Activated CD4-positive, alpha-beta T cell treated with anti-CD3 and anti-CD28 coated beads, Interleukin-2, amount 50 U/mL, for 24 hours (primary cell): ENCODE measurements at regions not wholly inside any gene's neighbourhood (a gene's known extent, or its start where the extent isn't known, plus 50 kb on each side); places are given as distances from the start of the nearest gene placed in this dataset.

Experiments used
- DNase-seq, 2 donors: peaks; one replicate each; pipeline ENCODE4 v3.0.0-alpha.2; 2020; ENCODE audit warnings: low read depth in 1 of 2, low spot score in 1 of 2

DNA sequence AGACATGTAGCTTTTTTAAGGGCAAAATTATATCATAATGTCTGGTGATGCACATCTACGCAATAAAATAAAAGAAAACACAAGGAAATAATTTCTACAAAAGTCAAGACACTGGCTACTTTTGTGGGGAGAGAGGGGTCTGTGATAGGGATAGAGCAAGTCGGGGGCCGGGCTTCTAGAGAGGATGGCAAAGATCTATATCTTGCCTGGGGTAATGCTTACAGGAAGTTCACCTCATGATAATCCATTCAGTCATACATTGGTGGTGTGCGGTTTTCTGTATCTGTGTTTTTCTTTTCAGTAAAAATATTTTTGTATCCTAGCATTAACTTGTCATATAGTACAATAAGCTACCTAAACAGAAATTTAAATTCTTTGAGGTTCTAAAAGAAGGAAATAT is 178.8 kb downstream of the ARRDC4 start:
- no peak for DNase-seq

DNA sequence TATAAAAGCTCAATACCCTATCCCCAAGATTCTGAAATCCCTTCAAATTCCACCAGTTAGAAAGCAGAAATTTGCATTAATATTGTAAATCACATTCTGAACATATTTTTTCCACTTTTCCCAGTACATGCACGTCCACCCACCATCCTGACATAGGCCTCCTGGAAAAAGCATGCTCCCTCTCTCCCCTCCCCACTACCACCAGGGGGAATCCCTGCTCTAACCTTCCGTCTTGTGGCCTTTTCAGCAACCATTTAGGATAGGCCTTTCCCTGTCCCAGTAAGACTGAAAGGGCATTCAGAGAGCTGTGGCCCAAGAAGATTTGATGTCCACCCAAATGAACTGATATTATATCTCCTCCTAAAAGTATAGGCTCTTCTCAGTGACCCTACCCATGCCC is 182.1 kb downstream of the ARRDC4 start:
- DNase-seq = no peak

DNA sequence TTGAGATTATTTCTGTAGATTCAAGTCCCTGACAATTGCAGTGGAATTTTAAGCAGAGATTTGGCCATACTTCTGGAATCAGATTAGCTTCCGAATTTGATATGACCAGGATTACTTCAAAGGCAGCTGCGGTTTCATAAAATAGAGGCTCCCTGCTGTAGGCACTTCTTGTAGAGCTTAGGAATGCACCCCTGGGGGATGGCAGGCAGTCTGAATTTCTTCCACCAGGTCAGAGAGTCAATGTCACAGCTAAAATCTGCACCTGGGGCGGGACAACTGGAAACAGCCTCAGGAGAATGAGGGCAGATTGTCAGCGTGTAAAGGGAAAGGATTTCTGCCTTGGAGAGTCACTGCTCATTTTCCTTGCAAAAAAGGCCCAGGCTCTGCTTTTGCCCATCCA is 182.6 kb downstream of the ARRDC4 start:
- DNase-seq = no peak

DNA sequence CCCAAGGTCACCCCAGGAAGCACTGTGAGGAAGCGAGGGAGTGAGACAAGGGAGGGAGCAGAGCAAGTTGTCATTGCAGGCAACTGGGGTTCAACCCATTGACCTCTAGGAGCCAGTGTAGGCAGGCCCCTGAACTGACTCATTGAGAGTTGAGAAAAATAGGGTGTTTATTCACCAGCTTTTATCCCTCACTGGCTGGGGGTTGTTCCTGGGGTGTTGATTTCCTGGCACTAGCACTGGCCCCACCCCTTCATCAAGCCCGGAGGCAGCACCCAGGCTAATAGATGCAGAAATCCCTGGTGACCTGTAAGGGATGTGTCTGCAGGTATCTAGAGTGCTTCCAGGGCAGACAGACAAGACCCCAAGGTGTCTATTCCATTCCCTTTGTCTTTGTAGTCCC is 183.9 kb downstream of the ARRDC4 start:
- DNase-seq = no peak

DNA sequence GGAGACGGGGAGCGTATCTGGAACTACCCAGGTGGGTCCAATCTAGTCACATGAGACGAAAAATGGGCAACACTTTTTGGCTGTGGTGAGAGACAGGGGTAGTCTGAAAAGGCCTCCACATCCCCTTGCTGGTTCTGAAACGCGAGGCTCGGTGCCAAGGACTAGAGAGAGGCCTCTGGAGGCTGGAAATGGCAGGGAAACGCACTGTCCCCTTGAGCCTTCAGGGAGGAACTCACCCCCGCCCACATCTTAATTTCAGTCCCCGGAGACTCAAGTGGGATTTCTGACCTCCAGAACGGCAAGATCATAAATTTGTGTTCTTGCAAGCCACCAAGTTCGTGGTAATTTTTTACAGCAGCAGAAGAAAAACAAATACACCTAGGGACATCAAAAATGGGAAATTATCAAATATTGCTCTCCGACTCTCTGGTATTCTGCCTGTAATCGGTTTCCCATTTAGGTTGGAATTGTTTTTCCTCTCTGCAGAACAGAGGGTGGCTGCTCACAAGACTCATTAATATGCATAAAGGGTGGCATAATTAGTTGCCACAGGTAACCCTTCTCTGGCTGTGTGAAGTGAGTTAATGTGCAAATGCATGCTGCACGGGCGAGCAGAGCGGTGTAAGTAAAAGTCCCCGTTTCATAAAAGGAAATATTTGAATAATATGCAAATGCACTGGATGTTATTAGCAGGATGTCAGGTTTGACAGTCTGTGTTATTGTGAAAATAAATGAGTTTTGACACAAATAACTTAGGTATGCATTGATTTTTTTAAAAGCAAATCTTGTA is 185.7 kb downstream of the ARRDC4 start:
- no peak for DNase-seq

DNA sequence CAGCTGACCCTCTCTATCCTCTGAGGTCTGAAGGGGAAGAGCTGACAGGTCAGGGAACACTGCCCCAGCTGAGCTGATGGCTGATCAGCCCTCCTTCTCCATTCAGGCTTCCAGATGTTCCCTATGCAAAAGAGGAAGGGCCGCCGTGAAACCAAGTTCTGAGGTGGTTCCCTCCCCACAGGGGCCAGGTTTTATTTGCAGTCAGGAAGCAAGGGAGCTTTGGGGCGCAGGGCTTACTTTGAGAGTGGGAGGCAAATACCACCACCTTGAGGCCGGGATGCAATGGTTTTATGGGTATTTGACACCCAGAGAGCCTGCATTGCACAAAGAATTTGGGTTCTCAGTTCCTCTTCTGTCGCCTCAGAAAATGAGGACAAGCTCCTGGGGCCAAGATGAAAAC is 186.9 kb downstream of the ARRDC4 start:
- no peak for DNase-seq

DNA sequence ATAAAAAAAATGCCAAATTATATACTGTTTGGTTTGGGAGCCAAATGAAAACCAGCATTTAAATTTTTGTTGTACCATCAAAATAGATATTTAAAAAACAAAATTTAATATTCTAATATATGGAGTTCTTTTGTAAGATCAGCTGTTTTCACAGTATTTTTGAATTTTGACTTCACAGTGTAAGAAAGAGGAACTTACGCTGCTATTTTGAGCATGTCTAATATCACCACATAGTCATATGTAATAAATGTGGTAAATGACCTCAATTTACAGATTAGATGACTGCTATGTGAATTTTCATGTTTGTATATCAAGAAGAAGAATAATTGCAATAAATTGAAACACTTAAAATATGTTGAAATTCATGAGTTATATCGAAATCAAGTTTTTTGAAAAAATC is 189.6 kb downstream of the ARRDC4 start:
- no peak for DNase-seq

DNA sequence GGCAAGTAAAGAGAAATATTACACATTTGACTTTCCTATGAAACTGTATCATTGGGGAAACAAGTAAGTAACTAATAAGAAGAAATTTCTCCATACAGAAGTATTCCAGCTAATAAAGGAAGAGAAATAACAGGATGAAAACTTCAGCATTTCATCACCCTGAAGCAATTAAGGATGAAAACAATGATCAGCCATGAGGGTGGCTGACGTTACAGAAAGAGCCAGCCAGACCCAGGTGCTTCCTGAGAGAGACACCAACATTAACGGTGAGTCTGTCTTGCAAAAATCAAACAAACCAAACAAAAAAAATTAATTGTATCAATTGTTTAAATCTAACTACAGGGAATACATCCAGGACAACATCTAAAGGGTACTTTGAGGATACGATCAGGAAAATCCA is 190.0 kb downstream of the ARRDC4 start:
- DNase-seq = no peak

DNA sequence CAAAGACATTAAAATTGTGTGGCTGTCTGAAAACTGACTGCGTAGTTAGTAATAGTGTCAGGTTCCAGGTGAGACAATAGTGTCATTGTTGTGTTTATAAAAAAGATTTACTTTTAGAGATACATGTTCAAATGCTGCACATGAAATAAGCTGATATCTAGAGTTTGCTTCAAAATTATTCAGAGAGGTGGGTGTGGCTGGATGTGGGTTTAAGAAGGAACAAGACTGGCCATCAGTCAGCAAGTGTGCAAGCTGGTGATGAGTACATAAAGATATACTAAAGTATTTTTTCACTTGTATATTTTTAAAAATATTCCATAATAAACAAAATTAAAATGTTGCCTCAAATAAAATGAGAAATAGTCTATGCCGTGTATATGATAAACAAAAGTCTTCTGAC is 190.6 kb downstream of the ARRDC4 start:
- no peak for DNase-seq

DNA sequence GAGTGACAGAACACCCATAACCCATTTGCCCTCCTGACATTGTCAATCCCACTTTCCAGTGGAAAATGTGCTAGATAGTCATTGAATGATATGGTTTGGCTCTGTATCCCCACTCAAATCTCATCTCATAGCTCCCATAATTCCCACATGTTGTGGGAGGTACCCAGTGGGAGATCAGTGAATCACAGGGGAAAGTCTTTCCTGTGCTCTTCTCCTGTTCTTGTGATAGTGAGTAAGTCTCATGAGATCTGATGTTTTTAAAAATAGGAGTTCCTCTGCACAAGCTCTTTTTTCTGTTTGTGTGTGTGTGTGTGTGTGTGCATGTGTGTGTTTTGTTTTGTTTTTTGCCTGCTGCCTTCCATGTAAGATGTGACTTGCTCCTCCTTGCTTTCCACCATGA is 191.7 kb downstream of the ARRDC4 start:
- DNase-seq = no peak

DNA sequence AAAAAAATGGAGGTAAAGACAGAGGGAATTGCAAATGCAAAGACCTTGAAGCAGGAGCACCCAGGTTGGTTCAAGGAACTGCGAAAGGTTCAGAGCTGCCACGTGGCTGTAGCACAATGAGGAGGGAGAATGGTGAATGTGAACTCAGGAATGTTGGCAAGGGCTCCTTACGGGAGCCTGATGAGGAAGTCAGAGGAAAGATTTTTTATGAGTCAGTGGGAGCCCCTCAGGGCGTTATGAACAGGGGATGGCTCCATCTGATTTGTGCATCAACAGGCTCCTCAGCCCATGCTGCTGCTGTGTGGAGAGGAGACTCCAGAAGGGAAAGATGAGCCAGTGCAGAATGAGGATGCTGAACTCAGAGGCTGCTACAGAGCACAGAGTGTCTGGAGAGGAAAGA is 194.4 kb downstream of the ARRDC4 start:
- no peak for DNase-seq

DNA sequence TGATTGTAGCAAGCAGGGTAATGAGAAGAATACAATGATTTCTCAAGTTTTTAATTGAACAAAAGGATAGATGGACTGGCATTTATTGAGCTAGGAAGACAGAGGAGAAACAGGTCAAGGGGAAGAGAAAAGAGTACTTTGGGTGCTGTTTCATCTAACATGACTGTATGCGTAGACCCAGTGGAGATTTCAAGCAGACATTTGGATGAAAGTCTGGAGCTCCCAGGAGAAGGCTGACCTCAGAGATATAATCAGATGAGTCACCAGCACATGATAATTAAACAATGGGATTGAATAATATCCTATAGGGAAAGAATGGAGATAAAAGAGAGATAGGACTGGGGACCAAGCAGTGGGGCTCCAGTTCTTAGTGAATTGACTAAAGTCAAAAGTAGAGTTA is 194.9 kb downstream of the ARRDC4 start:
- DNase-seq = no peak

DNA sequence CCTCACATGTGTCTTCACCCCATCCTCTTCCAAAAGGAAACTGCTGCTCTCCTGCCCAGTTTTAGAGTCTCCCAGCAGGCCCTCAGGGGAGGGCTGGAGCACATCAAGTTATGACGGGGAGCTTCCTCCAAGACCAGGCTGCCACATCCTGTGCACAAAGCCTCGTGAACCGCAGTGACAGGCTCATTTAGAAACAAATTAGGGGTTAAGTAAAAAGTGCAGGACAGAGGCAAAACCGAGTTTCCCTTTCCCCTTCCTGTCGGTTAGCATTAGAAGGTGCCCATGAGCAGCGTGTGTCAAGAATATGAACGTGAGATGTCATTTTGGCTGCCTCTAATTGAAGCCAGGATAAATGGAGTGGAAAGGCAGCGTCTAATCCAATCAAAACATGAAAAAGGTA is 199.7 kb downstream of the ARRDC4 start:
- peak in 1 of 2 donors; percentile 8 for DNase-seq

DNA sequence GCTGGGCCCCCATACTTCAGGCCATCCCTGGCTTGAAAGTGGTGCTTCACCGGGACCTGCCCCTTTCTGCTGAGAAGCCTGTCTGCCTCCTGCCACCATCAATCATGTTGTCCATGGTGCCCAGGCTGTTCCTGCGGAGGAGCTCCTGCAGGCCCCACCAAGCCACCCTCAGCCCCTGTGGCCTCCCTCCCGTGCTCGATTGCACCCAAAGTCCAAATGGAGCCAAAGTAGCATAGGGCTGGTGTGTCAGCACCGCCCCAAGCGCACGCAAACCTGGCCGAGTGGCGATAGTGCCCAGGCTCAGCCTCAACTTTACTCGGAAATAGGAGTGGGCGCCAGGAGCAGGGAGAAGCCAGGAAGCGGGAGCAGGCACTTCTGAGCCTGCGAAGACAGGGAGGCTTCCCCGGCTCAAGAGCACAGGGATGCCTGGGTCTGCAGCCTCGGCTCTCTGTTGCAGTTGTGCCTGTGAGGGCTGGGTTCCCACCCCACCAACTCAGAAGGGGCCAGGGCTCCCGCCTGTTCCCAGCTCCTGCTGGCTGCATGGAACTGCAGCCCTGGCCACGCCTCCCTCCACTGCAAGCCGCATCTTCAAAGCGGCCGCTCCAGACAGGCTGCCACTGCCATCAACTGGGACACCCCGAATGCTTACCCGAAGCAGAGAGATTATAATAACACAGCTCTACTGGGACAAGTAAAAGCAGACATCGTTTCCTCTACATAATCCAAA is 203.0 kb downstream of the ARRDC4 start:
- DNase-seq = no peak

DNA sequence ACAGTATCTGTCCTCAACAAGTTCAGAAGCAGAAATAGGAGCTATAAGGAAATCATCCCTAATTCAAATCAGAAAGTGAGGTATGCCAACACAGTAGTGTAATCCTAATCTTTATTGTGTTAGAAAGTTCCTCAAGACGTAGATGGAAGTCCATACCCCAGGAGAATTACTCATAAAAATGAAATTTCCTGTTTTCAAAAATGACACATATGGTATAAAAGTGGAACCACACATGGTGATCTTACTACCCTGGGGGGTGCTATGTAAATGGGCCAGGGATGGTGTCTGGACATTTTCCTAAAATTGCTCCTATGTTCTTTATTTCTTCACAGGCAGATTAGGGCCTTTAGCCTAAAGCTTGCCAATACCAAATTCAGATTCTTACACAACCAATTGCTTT is 204.1 kb downstream of the ARRDC4 start:
- DNase-seq = no peak

DNA sequence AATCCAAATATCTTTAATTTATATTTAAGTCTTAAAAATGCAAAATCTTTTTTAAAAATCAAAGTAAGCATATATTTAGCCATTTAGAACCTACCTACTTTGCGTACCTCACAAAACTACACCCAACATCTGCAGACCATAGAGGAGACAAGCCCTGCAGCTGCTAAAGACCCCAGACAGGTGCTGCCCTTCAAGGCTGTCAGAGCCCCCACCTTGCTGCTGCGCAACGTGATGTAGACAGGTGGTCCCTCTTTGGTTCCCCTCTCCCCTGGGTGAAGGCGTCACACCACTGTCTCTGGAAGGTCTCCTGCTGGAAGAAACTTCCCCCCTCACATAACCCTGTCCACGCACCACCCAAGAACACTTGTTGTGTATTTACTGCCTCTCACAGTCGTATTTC is 204.5 kb downstream of the ARRDC4 start:
- DNase-seq = no peak

DNA sequence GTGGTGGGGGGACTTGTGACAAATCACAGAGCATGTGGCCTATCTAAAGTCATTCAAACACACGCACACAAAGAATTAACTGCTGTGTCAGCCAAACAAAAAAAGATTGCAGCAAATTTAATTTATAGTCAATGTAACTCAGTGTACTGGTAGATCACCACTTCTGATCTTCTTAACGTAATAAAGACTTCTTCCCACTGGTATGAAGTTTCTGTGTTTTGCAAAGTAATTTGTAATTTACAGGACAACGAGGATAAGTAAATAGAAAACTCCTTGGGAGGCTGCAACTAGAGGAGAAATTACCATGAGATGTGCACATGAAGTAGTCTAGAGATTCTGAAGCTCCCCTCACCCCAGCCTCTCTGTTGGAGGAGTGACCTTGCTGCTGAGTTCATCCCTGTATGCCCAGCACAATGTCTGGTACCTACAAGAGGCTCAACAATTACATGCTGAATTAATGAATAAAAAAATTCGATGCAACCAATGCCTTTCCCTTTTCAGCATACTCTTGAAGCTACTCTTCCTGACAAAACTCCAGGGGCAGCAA is 207.3 kb downstream of the ARRDC4 start:
- no peak for DNase-seq

DNA sequence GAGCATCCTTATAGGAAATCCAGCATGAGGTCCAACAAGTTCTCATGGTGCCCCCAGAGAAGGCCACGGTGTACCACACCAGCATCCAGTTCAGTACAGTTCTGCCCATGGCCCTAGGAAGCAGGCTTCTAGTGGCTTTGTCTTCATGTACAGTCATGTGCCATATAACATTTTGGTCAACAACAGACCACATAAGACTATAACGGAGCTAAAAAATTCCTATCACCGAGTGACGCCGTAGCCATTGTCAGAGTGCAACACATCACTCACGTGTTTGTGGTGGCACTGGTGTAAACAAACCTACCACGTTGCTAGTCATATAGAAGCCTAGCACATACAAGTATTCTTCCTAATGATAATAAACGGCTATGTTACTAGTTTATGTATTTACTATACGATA is 209.0 kb downstream of the ARRDC4 start:
- no peak for DNase-seq

DNA sequence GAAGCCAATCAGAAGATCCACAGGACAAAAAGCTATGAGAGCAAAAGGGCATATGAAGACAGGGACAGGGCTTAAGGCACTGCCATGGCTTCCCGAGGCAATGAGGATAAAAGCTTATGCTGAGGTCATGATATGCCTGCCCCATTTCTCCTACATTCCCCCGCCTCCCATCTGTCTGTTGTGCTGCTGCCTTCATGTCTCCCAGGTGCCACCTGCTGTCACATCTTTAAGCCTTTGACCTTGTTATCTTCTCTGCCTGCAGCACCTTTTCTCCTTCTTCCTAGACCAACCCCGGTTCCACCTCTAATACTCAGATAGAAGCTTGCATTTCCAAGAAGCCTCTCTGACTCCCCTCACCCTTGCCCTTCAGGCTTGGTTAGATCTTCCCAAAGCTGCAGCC is 213.8 kb downstream of the ARRDC4 start:
- DNase-seq = no peak

DNA sequence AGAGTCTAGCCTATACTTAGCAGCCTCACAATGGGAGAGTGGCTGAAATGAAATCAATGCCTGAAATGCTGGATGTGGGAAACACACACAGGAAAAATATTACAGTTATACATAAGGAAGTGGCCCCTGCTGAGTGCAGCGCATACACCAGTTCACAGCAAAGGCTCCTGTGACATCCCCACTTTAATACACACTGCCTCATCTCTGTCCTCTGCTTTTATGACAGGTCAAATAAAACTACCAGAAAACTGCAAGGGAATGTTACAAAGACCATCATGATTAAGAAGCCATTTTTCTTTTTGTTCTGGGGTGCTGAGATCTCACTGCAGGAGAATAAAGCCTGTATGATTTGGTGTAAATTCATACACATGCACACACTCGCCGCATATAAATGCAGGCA is 214.3 kb downstream of the ARRDC4 start:
- DNase-seq = no peak

DNA sequence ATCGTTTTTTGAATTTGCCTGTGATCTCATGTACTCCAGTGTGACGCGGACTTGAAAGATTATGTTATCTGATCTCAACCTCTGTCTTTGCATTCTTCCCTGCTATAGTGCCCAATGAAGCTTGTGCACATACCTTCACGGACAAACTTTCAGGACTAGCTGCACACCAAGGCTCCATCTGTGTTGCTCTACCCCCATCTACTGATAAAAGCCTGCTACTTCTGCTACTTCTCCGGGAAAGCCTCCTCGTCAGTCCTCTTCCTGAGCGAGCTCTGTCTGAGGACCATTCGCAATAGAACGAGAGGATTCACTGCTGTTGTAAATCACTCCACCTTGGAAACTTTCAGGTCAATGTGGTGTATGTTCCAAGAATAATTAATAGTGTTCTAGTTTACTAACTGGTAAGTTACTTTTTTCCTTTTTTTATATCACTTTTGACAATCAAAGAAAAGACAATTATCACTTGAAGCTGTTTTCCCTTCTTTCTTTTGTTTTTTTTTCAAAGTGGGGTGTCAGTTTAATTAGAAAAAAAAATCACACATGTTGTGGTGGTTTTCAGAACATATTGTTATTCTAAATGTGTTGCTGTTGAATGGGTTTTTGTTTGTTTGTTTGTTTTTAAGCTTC is 217.6 kb downstream of the ARRDC4 start:
- DNase-seq = peak in 1 of 2 donors; percentile 22

DNA sequence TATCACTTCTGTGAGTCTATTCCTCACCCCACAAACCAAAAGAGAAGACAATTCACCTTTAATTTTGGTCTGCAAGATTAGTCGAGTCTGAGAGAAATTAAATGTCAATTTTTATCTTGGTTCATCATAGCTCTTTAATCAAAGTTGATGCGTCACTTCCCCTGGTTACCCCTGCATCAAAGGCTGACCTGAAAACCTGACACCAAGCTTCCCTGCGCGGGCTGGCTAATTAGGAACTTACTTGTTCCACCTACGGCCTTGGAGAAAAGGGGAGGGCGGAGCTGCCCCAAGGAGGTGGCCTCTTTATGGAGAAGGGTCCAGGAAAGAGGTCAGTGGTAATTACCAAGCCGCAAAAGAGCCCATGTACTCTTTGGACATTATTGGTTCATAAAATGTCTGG is 218.4 kb downstream of the ARRDC4 start:
- DNase-seq = no peak
